NCI-H2196 (cell line): ENCODE measurements at regions not wholly inside any gene's neighbourhood (a gene's known extent, or its start where the extent isn't known, plus 50 kb on each side); places are given as distances from the start of the nearest gene placed in this dataset.

Experiments
- DNase-seq: peaks from one replicate; lab custom pipeline; 2025; ENCODE audit not compliant: unreplicated experiment; lab: John Stamatoyannopoulos, UW

DNA sequence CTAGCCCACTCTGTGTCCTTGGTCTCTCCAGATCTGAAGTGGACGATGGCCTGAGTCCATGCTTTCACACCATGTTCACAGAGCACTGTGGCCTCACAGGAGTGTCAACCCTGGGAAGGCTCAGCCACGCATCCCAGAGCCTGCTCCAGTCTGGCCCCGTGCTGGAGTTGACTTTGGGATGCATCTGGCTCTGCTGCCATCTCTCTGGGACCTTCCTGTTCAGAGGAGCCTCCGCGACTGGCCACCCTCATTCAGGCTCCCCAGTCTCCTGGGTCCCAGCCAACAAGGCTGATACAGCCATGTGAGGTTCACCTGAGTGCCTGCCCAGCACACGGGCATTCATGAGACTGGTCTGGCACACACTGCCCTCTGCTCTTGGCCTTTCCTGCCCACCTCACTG is 199.7 kb upstream of the RAB6C start:
- no peak for DNase-seq

DNA sequence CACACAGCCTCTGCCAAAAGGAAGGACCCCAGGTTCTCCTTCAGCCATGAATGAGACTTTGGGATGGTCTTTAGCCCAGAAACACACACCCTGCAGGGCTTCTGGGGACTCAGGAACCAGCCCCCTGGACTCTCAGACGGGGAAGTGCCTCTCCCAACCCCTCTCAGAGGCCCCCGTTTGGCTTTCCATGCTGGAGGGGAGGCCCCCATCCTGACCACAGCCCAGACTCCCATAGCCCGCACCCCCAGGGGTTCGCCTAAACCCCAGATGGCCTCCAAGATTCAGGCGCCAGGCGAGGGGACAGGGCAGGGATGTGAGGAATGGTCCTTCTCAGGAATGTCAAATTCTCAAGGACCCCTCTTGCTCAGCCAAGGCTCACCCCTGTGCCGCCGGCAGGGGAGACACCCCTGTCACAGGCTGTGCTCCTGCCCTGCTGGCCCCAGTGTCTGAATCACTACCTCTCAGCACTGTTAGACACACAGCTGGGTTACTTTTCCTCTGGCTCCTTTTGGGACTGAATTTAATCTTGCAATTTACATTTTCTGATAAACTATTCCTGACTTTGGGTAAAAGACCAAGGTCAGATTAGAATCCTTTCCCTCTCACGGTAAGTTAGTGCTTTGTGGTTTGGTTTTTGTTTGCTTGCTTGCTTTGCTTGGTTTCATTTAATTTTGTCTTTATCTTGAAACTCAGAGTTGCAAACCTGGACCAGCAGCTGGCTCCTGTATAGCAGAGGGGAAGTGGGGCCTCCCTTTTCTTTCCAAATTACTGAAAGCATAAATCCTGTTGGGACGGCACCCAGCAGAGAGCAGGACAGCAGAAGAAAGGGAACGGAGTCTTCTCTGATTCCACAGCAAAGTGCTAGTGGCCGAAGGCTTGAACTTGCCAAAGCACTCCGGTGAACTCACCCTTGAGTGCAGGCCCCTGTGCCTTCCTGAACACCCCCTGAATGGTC is 198.9 kb upstream of the RAB6C start:
- DNase-seq, result no peak

DNA sequence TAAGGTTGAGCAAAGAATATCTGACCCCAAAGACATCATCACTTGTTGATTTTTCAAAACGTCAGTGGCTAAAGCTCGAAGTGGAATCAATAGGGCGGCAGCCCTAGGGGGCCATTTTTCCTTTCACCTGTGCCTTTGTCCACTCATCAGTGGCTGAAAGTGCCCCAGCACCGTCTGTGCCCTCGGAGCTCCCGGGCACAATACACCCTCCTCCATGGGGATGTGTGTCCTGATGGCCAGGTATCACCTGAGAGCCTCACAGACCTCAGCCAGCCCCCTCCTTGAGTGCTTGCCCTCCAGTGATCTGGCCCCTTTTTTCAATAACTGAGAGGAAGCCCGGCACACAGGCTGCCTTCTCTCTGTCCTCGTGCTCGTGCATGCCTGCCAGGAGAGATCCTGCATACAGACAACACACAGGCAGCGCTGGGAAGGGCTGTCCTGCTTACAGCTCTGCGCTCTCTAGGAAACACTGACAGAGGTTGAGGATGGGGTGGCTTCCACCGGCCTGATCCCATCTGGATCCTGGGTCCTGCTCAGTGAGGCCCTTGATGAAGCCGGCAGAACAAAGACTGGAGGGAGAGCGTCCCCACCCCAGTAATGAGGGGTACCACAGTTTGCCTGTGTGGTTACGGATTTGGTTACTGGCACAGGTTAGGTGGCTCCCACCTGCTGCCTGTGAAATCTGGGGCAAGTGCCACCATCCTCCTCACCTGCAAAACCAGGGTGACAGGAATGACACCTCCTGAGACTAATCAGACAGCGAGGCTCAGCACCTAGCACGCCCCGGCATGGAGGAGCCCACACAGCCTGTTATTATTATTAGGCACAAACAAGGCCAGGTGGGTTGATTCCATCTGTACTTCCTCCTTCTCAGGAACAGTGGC is 197.5 kb upstream of the RAB6C start:
- DNase-seq, result no peak

DNA sequence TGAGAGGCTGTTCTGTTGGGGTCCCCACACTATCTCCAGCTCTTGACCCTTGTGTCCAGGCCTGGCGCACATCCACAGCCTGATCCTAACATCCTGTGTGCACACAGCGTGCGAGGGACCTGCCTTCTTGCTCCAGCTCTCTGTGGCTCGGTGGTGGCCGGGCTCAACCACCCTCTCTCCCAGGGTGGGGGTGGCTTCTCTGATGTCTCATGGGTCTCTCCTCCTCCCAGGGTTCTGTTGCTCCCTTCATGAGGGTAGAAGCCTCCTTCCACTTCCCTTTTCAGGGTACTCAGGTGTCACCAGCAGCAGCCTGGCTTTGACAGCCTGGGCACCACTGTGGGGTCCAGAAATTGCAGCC is 196.9 kb upstream of the RAB6C start:
- no peak for DNase-seq

DNA sequence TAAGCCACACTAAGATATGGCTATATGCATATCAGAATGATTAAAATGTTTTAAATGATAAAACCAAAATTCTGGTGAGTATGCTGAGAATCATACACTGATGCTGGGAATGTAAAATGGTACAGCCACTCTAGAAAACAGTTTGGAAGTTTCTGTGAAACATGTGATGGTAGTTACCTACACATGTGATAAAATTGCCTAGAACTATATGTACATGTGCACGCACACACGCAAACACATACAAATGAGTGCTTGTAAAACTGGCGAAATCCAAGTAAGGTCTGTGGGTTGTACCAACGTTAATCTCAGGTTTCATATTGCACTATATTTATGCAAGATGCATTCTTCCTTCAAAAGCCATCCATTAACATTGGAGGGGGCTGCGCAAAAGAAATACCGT is 195.0 kb upstream of the RAB6C start:
- no peak for DNase-seq

DNA sequence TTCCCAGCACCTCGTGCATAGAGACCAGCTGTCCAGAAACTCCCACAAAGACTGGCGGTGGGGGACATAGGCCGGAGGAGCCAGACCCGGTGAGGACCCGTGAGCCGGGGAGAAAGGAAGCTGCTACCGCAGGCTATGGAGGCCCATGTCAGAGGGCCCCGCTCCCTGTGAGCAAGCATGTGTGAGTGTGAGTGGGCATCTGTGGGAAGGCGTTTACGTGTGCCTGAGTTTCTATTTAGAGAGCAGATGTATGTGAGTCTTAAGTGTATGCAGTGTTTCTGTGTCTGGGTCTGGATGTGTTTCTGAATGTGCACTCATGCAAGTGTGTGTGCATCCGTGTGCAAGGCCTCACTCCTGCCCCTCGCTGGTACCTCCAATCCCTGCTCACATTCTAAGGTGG is 187.8 kb upstream of the RAB6C start:
- no peak for DNase-seq

DNA sequence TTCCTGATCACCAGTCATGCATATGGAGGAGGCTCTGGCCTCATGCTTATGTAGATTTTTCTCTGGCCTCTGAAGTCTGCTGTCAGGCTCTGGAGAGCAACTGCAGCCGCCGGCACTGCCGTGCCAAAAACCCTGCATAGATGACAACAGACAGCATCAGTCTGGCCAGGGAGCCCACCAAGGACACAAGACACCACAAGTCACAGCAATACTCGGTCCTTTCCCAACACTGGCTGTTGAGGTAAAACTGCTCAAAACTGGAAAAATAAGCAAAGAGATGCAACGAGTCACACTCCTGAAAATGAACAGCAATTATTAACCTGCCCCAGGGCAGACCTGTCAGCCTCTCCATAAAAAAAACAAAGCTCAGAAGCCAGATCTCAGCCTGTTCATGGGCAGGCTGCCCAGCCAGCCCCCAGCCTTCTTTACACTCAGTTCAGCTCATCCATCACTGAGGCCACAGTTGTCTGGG is 186.0 kb upstream of the RAB6C start:
- no peak for DNase-seq

DNA sequence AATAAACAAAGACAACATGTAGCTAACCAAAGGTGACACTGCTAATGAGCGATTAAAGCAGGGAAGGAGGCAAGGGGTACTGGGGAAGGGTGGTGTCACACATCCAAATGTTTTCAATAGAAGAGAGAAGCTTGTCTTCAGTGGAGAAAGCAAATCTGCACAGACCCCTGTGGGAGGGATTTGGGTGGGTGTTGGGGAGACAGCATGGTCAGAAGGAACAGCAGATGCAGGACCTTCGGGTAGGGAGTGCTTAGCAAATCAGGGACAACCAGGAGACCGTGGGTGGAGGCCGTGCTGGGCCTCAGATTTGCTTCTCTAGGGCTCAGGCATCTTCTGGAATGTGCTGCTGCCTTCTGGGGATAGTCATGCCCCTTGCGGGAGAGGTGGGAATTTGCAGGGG is 185.3 kb upstream of the RAB6C start:
- no peak for DNase-seq

DNA sequence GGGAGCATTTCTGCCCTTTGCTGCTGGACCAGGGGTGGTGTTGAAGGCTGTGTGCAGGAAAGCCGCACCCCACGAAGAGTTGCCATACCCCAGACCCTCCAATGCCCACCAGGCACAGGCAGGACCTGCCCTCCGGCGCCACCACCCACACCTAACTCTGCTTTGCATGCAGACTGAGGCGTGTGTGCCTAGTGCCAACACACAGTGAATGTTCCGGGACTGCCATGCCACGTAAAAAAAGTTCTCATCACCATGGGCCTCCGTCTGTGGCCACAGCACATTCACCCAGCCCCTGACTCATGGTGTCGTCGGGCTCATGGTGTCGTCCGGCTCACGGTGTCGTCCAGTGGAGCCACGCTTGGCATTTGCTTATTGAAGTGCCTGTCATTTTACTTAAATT is 184.9 kb upstream of the RAB6C start:
- DNase-seq, result no peak

DNA sequence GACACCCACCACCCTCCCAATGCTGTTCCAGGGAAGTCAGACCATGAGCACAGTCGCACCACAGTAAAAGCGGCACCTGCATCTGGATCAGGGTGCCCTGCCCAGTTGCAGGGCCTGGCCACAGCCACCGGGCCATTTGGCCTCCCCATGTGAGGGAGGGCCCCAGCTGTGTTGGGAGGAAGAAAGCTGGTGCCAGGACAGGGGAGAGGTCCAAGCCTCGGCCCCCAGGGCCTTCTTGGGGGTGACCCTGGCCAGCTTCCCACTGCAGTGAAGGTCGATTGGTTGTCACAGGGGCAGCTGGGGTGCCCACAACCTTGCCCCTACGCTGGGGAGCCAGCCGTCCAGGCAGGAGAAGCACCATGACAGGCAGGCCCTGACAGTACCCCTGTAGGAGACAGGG is 183.2 kb upstream of the RAB6C start:
- no peak for DNase-seq

DNA sequence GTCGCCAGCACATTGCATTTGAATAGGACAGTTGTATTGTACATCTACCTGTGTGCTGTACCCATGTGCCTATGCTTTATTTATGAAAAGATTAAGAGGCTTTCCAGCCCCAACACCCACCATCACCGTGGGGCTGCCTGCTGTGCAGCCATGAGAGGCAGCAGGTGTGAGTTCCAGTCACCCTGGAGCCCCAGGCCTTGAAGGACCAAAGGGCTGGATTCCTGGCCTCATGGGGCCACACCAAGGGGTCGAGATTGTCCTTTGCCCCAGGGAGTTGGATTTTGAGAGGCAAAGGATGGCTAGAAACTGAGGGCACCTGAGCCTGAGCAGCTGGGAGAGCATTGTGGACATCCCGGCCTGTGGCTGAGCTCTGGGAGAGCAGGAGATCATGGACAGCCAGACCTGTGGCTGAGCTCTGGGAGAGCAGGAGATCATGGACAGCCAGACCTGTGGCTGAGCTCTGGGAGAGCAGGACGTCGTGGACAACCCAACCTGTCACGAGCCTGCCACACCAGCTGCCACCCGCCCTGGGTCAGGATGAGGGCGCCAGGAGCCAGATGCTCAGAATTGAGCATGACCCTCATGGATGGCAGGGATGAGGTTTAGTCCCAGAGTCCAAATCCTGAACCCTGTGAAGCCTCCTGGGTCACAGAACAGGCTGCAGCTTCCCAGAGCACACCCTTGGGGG is 182.5 kb upstream of the RAB6C start:
- no peak for DNase-seq

DNA sequence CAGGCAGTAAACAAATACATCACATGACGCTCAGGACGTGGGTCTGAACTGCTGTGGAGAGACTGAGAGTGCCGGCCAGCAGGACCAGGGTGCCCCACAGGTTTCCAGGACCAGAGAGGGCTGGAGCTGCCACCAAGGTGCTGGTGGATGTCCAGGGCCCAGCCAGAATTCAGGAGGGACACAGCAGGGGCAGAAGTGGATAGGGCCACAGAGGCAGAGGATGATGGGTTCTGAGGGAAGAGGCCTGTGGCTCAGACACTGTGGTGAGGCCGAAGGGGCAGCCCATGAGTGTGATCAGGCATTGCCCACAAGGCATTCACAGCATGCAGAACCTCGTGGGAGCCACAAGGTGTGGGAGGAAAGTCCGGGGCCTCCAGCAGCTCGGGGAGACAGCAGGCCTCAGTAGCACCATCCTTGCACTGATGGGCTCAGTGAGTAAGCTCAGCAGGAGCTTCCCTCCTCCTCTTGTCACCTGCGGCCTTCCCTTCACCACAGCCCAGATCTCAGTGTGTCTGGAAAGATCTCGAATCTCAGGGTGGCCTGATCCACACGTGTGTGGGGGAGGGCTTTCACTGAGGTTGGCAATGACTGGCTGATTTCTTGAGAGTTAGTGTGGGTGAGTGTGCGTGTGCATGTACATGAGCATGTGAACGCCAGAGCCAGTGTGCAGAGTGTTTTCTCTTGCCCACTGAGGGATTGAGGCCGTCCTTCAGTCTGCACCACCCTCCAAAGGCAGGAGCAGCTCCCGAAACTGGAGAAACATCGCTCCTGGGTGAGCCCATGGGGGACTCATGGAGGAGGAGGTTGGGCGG is 181.8 kb upstream of the RAB6C start:
- DNase-seq, result no peak

DNA sequence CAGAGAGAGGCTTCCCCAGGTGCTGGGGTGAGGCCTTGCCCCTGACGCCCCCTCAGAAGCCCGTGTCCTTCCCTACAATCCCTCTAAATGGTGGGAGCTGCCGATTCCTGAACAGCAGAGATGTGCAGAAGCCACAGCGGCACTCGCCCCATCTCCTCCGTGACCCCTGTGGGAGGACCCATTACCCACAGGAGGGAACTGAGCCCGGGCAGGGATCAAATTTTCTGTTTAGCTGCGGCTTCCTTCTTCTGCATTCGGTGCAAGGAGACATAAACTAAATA is 181.2 kb upstream of the RAB6C start:
- DNase-seq, result no peak

DNA sequence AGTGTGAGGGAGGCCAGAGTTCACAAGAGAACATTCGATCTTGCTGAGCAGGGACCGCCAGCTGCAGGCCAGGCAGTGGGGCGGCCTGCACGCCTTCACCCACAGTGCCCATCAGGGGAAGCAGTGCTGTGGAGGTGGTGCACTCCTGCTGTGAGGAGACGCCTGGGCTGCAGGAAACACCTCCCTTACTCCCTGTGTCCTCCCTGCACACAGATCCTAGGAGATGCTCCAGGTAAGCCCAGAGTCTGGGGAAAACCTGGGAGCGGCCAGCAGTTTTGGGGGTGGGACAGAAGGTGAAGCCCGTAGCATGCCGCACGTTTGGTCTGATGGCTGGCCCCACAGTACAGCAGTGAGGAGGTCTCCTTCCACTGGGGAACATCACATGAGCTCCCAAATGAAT is 180.8 kb upstream of the RAB6C start:
- DNase-seq, result no peak

DNA sequence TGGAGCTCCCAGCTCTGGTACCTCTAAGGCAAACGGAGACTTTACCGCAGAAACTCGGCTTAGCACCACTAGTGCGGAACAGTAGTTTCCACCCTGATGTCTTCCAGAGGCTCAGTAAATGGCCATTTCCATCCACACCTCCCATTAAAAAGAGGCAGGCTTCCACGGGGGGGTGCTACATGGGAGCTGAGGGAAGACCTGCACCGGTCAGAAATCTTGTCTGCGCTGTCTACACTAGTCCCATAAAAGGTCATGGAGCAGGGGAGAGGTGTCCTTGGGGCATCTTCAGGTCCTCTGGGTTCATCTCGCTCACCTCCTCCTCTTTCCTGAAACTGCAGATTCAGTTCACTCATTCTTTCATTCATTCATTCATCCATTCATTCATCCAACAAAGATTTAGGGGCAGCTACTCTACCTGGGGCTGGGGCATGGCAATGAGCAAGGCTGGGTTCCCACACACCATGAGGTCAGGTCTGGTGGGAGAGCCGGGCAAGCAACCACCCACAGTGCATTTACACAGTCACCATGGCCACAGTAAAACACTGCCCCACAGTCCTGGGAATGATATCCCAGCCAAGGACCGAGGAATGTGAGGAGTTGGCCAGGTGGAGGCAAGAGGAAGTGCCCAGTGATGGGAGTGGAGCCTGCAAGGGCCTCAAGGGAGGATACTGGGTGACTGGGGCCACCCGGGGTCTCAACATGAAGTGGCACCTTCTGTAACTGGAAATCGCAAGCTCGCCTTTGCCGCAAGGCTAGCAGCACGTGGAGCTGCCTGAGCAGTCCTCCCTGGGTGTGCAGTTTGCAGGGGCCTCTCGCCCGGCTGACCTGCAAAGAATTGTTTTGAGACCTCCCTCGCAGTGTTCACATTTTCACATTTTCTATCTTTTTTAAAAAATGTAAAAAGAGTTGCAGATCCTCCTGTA is 180.2 kb upstream of the RAB6C start:
- DNase-seq, result no peak

DNA sequence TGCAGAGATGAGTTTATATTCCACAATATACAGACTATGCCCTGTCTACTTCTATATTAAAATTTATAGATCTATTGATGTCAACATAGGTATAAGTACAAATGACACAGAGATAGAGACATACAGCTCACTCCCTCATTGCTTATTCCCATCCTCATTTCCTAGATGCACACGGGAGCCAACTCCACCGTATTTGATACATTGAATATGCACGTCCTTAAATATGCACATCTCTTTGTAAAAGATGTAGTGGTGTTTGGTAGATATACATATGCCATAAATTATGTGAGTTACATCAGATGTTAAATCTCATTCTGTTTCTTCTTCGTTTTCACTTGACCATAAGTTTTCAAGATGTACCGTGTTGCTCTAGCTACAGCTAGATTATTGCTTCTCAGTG is 179.2 kb upstream of the RAB6C start:
- no peak for DNase-seq

DNA sequence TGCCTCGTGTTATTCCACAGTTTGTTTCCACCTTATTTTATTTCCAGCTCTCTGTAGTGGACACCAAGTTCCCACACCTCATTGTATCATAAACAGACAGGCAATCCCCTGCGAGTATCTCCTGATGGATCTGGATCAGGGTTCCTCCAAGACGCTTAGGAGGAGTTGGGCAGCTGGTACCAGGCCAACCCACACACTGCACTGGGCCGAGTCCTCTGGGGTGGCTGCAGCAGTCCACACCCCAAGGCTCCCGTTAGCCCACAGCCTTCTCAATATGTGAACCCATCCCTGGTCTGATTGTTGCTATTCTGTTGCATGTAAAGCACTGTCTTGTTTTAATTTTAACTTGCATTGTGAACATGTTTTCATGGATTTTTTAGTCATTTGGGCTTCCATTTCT is 178.8 kb upstream of the RAB6C start:
- no peak for DNase-seq

DNA sequence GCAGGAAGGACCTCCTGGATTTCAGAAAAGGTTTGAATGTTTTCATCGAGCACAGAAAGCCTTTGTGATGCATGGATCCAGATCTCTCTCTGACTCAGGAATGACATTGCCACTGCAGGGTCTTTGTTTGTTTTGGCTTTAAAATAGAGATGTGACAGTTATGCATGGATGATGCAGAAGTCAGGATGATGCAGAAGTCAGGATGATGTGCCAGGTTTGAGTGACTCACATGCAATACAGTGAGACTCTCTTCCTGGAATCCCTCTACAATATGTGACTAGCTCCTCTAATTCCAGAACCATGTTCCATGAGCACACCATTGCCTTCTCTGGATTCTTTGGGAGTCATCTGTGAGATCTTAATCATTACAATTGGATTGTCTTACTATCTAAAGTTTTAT is 177.9 kb upstream of the RAB6C start:
- DNase-seq, result no peak

DNA sequence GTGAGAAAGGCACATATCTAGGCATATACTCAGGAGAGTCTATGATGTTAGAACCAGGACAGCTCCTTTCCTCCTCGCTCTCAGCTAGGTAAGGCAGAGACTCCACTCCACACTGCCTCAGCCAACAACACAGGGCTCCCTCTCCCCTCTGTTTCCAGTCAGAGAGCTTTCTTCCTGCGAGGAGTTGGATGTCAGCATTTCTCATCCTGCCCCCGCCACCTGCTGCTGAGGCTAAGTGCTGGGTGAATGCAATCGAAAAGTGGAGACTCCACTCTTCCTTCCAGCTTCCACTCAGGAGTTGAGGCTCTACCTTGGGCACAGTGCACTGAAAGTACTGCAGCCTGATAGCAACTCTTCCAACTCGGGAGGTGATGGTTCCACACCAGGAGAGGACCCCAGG is 177.2 kb upstream of the RAB6C start:
- DNase-seq, result no peak

DNA sequence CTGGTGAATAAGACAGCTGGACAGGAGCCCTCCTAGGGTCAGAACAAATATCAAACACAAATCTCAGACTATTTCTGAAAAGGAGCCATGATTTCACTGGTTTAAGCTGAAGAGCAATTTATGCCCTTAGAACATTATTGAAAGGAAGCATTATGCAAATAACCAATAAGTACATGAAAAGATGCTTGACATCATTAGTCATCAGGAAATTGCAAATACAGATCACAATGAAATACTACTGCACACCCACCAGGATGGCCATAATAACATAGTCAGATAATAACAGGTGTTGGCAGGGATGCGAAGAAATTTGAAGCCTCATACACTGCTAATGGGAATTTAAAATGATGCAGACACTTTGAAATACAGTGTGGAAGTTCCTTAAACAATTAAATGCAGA is 176.4 kb upstream of the RAB6C start:
- no peak for DNase-seq
